Heart left ventricle (tissue), 16 donors: ENCODE measurements at regions not wholly inside any gene's neighbourhood (a gene's known extent, or its start where the extent isn't known, plus 50 kb on each side); places are given as distances from the start of the nearest gene placed in this dataset.

Experiments used
- ATAC-seq, 4 donors: fragments of 200-7000 bp; cut with Tn5 transposase; one replicate each; pipeline ENCODE4 v1.9.1; 2020 to 2022; ENCODE audit warnings: moderate library complexity in 4 of 4, mild to moderate bottlenecking in 3 of 4, moderate number of reproducible peaks in 1 of 4
- DNase-seq, 5 donors: peaks; one replicate each; pipeline ENCODE4 v3.0.0-alpha.2; 2020
- H3K27ac ChIP-seq, 12 donors: fragments of 200-600 bp; sonication (generic) in 4 of 12; one replicate each; pipeline versions ENCODE4 v1.5.0 to v1.8.0; 2016 to 2022; ENCODE audit warnings: mild to moderate bottlenecking in 2 of 12
- H3K27me3 ChIP-seq, 9 donors: fragments of 200-600 bp; sonication (generic) in 2 of 9; one replicate each; pipeline versions ENCODE4 v1.5.1 to v1.8.0; 2016 to 2022; ENCODE audit warnings: mild to moderate bottlenecking in 3 of 9
- H3K36me3 ChIP-seq, 9 donors: fragments of 200-600 bp; sonication (generic) in 2 of 9; one replicate each; pipeline versions ENCODE4 v1.5.0 to v1.8.0; 2018 to 2022; ENCODE audit warnings: mild to moderate bottlenecking in 2 of 9
- H3K4me1 ChIP-seq, 12 donors: fragments of 200-600 bp; sonication (generic) in 4 of 12; one replicate each; pipeline versions ENCODE4 v1.5.0 to v1.8.0; 2016 to 2022; ENCODE audit warnings: mild to moderate bottlenecking in 3 of 12
- H3K4me3 ChIP-seq, 12 donors: fragments of 200-600 bp; sonication (generic) in 4 of 12; one replicate each; pipeline versions ENCODE4 v1.5.0 to v1.8.0; 2017 to 2022; ENCODE audit warnings: mild to moderate bottlenecking in 9 of 12, moderate library complexity in 4 of 12
- H3K9me3 ChIP-seq, 12 donors: fragments of 200-600 bp; sonication (generic) in 4 of 12; one replicate each; pipeline versions ENCODE4 v1.5.0 to v1.8.0; 2016 to 2022; ENCODE audit warnings: mild to moderate bottlenecking in 1 of 12
- POLR2A ChIP-seq, 2 donors: fragments of 450-650 bp; IDR thresholded peaks; one replicate each; pipeline ENCODE4 v1.6.1; 2017; ENCODE audit warnings: antibody characterized with exemption in 2 of 2, mild to moderate bottlenecking in 2 of 2, moderate library complexity in 2 of 2
- WGBS, 4 donors: extraction: QIAGEN DNeasy Blood & Tissue Kit in 2 of 4; methylation state at CpG; one replicate each; pipeline versions ENCODE4 v1.1.5 to v1.1.7; 2013 to 2018; 5-methylcytosine and 5-hydroxymethylcytosine counted together
- intact Hi-C, 10 donors: fragments of 100-400 bp; cut with DNase I; formaldehyde crosslinking; loops; one replicate each; pipeline versions ENCODE4 v1.11.1 to v1.14.2; 2022
- TF ChIP-seq, protein P1 (sequence below), 12 donors: fragments of 200-600 bp; sonication (generic) in 4 of 12; IDR thresholded peaks; one replicate each; pipeline versions ENCODE4 v1.5.0 to v1.8.0; 2018 to 2022; ENCODE audit warnings: antibody characterized with exemption in 12 of 12, mild to moderate bottlenecking in 5 of 12
- donor health status: ischemic (EF 13 %, LVEDD 7.1; RV severe dilation, severe dysfunction).
- donor health status: healthy with polysubstance abuse.
- donor health status: DM: no; HTN: yes; CAD: no.
- donor health status: DM: no; HTN: no; CAD: no.
- donor health status: ischemic (EF 25% LVEDD 6.9; RV normal size, moderate dysfunction).
- donor health status: ischemic (EF 25% LVEDD 5.7; RV mildly dilated, moderate dysfunction).
- donor health status: healthy.
- donor health status: DM: yes; HTN: yes; CAD: no.
- donor health status: ischemic (EF 35%, LVEDD 5.7; RV mildly dilated, moderate dysfunction).
- donor health status: nonischemic (EF 11% LVEDD 7.7; RV severe dilation, severe dysfunction).
- donor health status: DM: yes; HTN: yes; CAD: no.
- donor health status: PGD.
- donor health status: ischemic (EF 29% LVEDD 5.4; RV normal size, mild dysfunction).
- donor health status: nonischemic (EF 23%, LVEDD 6.1; RV moderate dilation, normal function).

DNA sequence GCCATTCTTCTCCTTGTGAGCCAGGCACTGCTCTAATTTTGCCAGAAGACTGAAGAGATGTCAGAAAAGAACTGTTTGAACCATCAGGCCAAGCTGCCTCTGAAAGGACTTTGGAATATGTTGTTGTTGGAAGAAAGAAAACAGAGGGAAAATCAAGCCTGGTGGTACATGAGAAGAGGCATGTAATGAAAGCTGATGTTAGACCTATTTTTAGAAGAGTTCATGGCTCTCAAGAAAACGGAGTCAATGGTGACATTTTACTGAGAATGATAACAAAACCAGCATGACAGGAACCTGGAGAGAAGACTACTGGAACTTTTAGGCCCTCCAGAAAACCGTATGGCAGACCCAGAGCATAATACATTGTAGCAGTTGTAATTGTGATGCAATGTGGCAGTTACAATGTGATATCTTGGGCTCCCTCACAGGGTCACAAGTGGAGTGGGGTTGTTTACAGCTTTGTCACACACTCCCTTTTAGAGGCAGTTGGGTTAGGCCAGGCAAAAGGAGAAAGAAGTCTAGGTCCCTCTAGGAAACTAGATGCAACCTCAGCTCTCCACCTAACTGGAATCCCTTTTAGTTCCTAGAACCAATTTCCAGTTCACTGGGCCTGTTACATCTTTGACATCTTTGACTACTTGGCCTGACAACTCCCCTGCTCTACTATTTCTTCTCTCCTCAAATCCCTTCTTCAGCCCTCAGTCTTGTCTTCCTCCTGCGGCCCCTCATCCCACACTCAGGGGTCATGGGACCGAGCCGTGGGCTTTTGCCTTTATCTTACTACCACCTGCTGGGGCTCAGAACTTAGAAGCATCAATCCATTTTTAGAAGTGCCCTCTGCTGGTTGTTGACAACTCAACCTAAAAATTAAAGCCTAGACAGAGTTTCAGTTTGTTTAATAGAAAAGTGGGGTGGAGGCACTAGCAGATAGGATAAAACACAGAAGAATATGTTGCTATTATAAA lies 61.2 kb upstream of the JAK2 start:
- no peak for DNase-seq
- ATAC-seq = peak; percentile 32 to 66 (median 52)
- Histone ChIP-seq H3K36me3 (no peaks in the 10 kb centered on the region), H3K4me1 (peaks cover 0 to 23% (median 7%) of the 10 kb centered on the region in 12 donors), H3K4me3 (no peak overlapping the region), H3K27me3 (no peaks in the 10 kb centered on the region), H3K27ac (peak overlapping the region in 6 of 12 donors; percentile 4 to 57 (median 22)), H3K9me3 (peaks cover 0 to 6% (median 0%) of the 10 kb centered on the region in 12 donors)
- 38 to 48% (median 43%) methylated on average over 5 of the region's 5 CpGs for WGBS, 4 donors
- intact Hi-C loops = loop anchor here in 4 of 10 donors (10.0 kb wide), 1 partner anchor 159 kb away; no protein-coding TSS in a partner anchor
- TF ChIP-seq, protein P1, sequence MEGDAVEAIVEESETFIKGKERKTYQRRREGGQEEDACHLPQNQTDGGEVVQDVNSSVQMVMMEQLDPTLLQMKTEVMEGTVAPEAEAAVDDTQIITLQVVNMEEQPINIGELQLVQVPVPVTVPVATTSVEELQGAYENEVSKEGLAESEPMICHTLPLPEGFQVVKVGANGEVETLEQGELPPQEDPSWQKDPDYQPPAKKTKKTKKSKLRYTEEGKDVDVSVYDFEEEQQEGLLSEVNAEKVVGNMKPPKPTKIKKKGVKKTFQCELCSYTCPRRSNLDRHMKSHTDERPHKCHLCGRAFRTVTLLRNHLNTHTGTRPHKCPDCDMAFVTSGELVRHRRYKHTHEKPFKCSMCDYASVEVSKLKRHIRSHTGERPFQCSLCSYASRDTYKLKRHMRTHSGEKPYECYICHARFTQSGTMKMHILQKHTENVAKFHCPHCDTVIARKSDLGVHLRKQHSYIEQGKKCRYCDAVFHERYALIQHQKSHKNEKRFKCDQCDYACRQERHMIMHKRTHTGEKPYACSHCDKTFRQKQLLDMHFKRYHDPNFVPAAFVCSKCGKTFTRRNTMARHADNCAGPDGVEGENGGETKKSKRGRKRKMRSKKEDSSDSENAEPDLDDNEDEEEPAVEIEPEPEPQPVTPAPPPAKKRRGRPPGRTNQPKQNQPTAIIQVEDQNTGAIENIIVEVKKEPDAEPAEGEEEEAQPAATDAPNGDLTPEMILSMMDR (IDR thresholded peaks at IDR 0.05) = peak in 7 of 12 donors; percentile 13 to 44 (median 23)
- TF ChIP-seq POLR2A (IDR thresholded peaks at IDR 0.05) = no peak

DNA sequence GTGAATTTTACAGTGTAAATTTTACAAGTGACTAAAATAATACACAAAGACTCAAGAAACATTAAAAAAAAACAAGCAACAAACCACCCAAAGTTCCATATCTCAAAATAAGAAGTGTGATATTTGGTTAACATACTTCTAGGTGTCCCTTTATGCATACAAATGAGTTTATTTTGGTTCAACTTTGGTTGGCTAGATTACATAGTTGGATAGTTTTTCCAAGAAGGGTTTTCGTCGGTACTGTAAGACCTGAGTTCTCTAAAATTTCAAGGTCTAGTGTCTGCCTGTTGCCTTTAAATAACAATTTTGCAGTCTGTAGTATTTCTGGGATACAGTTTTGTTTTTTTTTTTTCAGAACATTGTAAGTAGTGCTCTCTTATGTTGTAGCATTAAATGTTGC lies 58.8 kb upstream of the JAK2 start:
- whole genome bisulfite sequencing, 4 donors = 80 to 93% (median 86%) methylated on average over 2 of the region's 2 CpGs
- TF ChIP-seq, protein P1 (IDR thresholded peaks at IDR 0.05) = no peak
- no peak for TF ChIP-seq POLR2A (IDR thresholded peaks at IDR 0.05)
- Histone ChIP-seq H3K9me3 (no peaks in the 10 kb centered on the region), H3K4me1 (peaks cover 0 to 33% (median 7%) of the 10 kb centered on the region in 12 donors), H3K27me3 (no peaks in the 10 kb centered on the region), H3K36me3 (no peaks in the 10 kb centered on the region), H3K4me3 (no peak overlapping the region), H3K27ac (no peak overlapping the region)
- no peak for ATAC-seq
- intact Hi-C loops = loop anchor here in 5 of 10 donors (5.0 to 10.0 kb wide), 2 partner anchors 161 to 164 kb away; no protein-coding TSS in a partner anchor
- DNase-seq = no peak

DNA sequence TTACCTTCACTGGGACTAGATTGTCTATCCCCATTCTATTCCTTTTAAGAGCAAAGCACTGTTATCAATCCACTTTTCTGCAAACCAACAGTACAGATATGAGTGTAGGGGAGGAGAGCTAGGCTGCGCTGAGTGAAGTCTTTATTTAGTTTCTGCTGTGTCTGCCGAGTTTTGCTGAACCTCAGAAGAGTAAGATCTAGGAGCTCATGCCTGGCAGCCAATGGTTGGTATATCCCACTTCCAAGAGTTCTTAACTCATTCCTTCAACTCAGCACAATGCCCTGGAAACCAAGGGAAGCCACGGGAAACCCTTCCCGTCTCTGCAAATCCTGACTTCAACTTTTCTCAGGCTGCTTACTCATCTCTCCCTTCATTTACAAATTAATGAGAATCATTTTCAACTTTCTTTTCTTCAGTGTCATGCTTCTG lies 58.0 kb upstream of the JAK2 start:
- ATAC-seq = peak in 1 of 4 donors; percentile 22
- Histone ChIP-seq H3K36me3 (no peaks in the 10 kb centered on the region), H3K27me3 (no peaks in the 10 kb centered on the region), H3K27ac (peak overlapping the region in 1 of 12 donors; percentile 5), H3K9me3 (no peaks in the 10 kb centered on the region), H3K4me3 (no peak overlapping the region), H3K4me1 (peaks cover 0 to 33% (median 7%) of the 10 kb centered on the region in 12 donors)
- no peak for DNase-seq
- intact Hi-C loops = loop anchor here in 5 of 10 donors (5.0 to 10.0 kb wide), 2 partner anchors 162 to 165 kb away; no protein-coding TSS in a partner anchor
- TF ChIP-seq, protein P1 (IDR thresholded peaks at IDR 0.05) = no peak
- TF ChIP-seq POLR2A (IDR thresholded peaks at IDR 0.05) = no peak
- 17 to 28% (median 21%) methylated on average over 4 of the region's 4 CpGs for WGBS, 4 donors

DNA sequence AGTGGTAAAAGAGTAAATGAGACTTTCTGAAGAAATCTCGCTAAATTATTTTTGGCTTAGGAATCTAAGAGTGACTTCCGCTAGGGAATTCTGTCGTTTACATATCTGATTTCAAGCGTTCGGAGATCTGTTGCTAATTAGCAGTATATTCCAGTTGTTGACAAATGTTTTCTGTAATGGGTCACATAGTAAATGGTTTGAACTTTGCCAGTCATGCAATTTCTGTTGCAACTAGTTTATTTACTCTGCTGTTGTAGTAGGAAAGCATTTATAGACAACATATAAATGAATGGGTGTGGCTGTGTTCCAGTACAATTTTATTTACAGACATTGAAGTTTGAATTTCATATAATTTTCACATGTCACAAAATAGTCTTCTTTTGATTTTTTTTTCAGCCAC lies 57.4 kb upstream of the JAK2 start:
- WGBS, 4 donors = 64 to 76% (median 68%) methylated on average over 5 of the region's 5 CpGs
- Histone ChIP-seq H3K27me3 (no peaks in the 10 kb centered on the region), H3K27ac (no peak overlapping the region), H3K4me1 (peaks cover 0 to 36% (median 7%) of the 10 kb centered on the region in 12 donors), H3K4me3 (no peak overlapping the region), H3K36me3 (no peaks in the 10 kb centered on the region), H3K9me3 (no peaks in the 10 kb centered on the region)
- intact Hi-C loops = loop anchor here in 5 of 10 donors (5.0 to 10.0 kb wide), 2 partner anchors 163 to 165 kb away; no protein-coding TSS in a partner anchor
- DNase-seq = no peak
- ATAC-seq = no peak
- TF ChIP-seq, protein P1 (IDR thresholded peaks at IDR 0.05) = no peak
- no peak for TF ChIP-seq POLR2A (IDR thresholded peaks at IDR 0.05)
